22Rv1 (cell line): ENCODE measurements at regions not wholly inside any gene's neighbourhood (a gene's known extent, or its start where the extent isn't known, plus 50 kb on each side); places are given as distances from the start of the nearest gene placed in this dataset.
A peak's percentile ranks its signal among the peaks of the same experiment; 100 is the strongest.

Experiments used
- H3K27ac ChIP-seq: fragments of 450-650 bp; 2 replicates; pipeline ENCODE4 v1.5.1; 2017
- ZFX ChIP-seq: fragments of 450-650 bp; IDR thresholded peaks from 2 replicates; pipeline ENCODE4 v1.6.1; 2017; ENCODE audit warnings: antibody characterized with exemption, borderline replicate concordance
- TF ChIP-seq, protein P1 (sequence below): fragments of 450-650 bp; IDR thresholded peaks from 2 replicates; pipeline ENCODE4 v1.5.1; 2017; ENCODE audit warnings: mild to moderate bottlenecking

DNA sequence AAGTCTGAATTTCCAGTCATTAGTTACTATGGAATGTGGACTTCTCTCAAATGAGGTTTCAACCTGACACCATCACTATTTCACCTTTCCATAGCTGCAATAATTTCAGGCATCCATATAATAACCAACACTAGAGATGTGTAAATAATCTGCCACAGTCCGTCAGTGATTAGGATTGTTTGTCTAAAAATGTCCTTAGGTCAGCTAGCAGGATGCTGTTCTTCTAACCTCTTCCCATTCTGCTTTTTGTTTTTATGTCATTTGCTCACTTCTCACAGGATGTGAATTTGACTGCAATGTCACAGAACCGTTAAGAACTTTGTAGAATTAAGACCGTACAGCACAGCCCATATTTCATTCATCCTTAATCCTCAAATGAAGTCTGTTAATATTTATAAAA is 166.4 kb upstream of the RASA1 start:
- no peak overlapping the region for H3K27ac ChIP-seq
- TF ChIP-seq, protein P1, sequence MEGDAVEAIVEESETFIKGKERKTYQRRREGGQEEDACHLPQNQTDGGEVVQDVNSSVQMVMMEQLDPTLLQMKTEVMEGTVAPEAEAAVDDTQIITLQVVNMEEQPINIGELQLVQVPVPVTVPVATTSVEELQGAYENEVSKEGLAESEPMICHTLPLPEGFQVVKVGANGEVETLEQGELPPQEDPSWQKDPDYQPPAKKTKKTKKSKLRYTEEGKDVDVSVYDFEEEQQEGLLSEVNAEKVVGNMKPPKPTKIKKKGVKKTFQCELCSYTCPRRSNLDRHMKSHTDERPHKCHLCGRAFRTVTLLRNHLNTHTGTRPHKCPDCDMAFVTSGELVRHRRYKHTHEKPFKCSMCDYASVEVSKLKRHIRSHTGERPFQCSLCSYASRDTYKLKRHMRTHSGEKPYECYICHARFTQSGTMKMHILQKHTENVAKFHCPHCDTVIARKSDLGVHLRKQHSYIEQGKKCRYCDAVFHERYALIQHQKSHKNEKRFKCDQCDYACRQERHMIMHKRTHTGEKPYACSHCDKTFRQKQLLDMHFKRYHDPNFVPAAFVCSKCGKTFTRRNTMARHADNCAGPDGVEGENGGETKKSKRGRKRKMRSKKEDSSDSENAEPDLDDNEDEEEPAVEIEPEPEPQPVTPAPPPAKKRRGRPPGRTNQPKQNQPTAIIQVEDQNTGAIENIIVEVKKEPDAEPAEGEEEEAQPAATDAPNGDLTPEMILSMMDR = no peak
- no peak for TF ChIP-seq ZFX

GRCh38 chr5:87102841-87103240 is 164.8 kb upstream of the RASA1 start:
- TF ChIP-seq ZFX = no peak
- TF ChIP-seq, protein P1 = no peak
- H3K27ac ChIP-seq = 0 out of 2 replicates have a peak overlapping the region, but pooled peaks have one; percentile 31

- TF ChIP-seq, protein P1 = no peak
- TF ChIP-seq ZFX = no peak
These were observed 163.9 kb upstream of the RASA1 start for GRCh38 chr5:87103616-87104287.

GRCh38 chr5:87105577-87105976 is 162.1 kb upstream of the RASA1 start:
- no peak for TF ChIP-seq ZFX
- TF ChIP-seq, protein P1 = no peak
- H3K27ac ChIP-seq = no peak overlapping the region

More at GRCh38 chr5:87103616-87104287, 163.9 kb upstream of the RASA1 start:
- peak overlapping the region; percentile 28 for H3K27ac ChIP-seq

- no peak overlapping the region for H3K27ac ChIP-seq
- no peak for TF ChIP-seq ZFX
- TF ChIP-seq, protein P1 = no peak
These were observed 157.9 kb upstream of the RASA1 start for GRCh38 chr5:87109746-87110145.

DNA sequence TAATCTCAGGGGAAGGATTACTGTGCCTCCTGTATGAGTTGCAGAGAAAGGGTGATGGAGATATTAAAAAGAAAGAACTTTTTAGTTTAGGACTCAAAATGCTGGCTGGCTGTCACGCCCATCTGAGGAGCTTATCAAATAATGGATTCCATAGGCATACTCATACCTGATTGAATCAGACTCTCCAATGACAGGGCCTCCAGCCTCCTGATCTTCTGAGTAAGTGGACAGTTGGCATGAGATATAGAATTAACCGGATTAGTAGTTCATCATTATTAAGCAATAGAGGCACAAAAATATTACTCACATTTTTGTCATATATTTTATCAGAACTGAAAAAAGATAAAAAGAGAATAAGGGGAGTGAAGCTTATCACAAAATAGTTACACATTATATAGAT is 157.0 kb upstream of the RASA1 start:
- no peak overlapping the region for H3K27ac ChIP-seq
- TF ChIP-seq, protein P1 = no peak
- TF ChIP-seq ZFX = no peak

GRCh38 chr5:87113861-87114260 is 153.8 kb upstream of the RASA1 start:
- H3K27ac ChIP-seq = no peak overlapping the region
- TF ChIP-seq ZFX = no peak
- TF ChIP-seq, protein P1 = no peak
